ENCODE measurements at regions not wholly inside any gene's neighbourhood (a gene's known extent, or its start where the extent isn't known, plus 50 kb on each side); places are given as distances from the start of the nearest gene placed in this dataset.

DNA sequence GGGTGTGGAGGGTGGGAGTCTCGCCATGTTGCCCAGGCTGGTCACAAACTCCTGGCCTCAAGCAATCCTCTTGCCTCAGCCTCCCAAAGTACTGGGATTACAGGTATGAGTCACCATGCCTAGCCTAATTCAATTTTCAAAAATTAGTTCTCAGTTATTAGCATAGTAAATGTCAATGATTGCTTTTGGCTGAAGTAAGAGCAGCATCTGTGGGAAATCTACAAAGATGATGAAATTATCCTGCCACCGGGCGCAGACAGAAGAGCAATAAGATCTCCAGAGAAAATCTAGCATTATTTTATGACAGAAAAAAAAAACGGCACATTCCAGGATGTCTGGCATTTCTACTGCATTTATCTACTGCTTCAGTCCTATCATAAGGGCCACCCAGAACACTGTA is 97.9 kb upstream of the DAAM1 start:
- no peak for TF ChIP-seq ZNF384 (IDR thresholded peaks at IDR 0.05; ENCODE audit: borderline replicate concordance, low read depth, low read length)
- TF ChIP-seq EED (IDR thresholded peaks at IDR 0.05; ENCODE audit: low read depth): no peak
- TF ChIP-seq RFX5 (IDR thresholded peaks at IDR 0.05; ENCODE audit: low read depth, low read length): no peak
- no peak for TF ChIP-seq MLLT1 (IDR thresholded peaks at IDR 0.05)
- TF ChIP-seq, protein P1, sequence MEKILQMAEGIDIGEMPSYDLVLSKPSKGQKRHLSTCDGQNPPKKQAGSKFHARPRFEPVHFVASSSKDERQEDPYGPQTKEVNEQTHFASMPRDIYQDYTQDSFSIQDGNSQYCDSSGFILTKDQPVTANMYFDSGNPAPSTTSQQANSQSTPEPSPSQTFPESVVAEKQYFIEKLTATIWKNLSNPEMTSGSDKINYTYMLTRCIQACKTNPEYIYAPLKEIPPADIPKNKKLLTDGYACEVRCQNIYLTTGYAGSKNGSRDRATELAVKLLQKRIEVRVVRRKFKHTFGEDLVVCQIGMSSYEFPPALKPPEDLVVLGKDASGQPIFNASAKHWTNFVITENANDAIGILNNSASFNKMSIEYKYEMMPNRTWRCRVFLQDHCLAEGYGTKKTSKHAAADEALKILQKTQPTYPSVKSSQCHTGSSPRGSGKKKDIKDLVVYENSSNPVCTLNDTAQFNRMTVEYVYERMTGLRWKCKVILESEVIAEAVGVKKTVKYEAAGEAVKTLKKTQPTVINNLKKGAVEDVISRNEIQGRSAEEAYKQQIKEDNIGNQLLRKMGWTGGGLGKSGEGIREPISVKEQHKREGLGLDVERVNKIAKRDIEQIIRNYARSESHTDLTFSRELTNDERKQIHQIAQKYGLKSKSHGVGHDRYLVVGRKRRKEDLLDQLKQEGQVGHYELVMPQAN (conservative IDR thresholded peaks at IDR 0.05): no peak
- TF ChIP-seq PAX8 (IDR thresholded peaks at IDR 0.05): no peak
- no peak for TF ChIP-seq HDAC2 (IDR thresholded peaks at IDR 0.05)
- TF ChIP-seq KLF5 (IDR thresholded peaks at IDR 0.05; ENCODE audit: partially characterized antibody): no peak
- no peak for TF ChIP-seq KDM1A (IDR thresholded peaks at IDR 0.05; ENCODE audit: borderline replicate concordance)
- TF ChIP-seq POLR2AphosphoS2 (IDR thresholded peaks at IDR 0.05; ENCODE audit: low read depth, low read length): no peak
- no peak for TF ChIP-seq RAD21 (IDR thresholded peaks at IDR 0.05; ENCODE audit: insufficient read depth, low read depth, low read length)
- TF ChIP-seq KAT2A (conservative IDR thresholded peaks at IDR 0.05; ENCODE audit: control insufficient read depth, low read depth, low read length): no peak
- TF ChIP-seq NFYA (IDR thresholded peaks at IDR 0.05; ENCODE audit: borderline replicate concordance, low read depth, low read length): no peak
- TF ChIP-seq ATF7 (IDR thresholded peaks at IDR 0.05; ENCODE audit: low read depth): no peak
- no peak for TF ChIP-seq SREBF2 (IDR thresholded peaks at IDR 0.05; ENCODE audit: low read length)
- no peak for TF ChIP-seq RCOR1 (conservative IDR thresholded peaks at IDR 0.05; ENCODE audit: low read depth, low read length)
- ChIA-PET CTCF (no interaction called here), RAD21 (ENCODE audit: unreplicated experiment) (no interaction called here), POLR2A (no interaction called here), SMC1A (ENCODE audit: uncharacterized antibody, unreplicated experiment) (interaction anchor here (1.4 kb wide), 1 partner anchor 17 kb away, joined by 5 read pairs; no protein-coding TSS in a partner anchor)
- Histone ChIP-seq H3K4me2 (ENCODE audit: control insufficient read depth, insufficient read depth) (no peak overlapping the region), H3K9ac (ENCODE audit: control insufficient read depth, insufficient read depth, low read length) (no peak overlapping the region), H3K27ac (ENCODE audit: control insufficient read depth, insufficient read depth) (no peak overlapping the region), H3K4me1 (ENCODE audit: control insufficient read depth, insufficient read depth, low read length) (no peaks in the 10 kb centered on the region), H3K36me3 (ENCODE audit: control insufficient read depth in 2 of 2, insufficient read depth in 2 of 2, low read length in 1 of 2) (no peaks in the 10 kb centered on the region), H3K79me2 (ENCODE audit: control insufficient read depth, insufficient read depth, low read length) (no peaks in the 10 kb centered on the region), H2AFZ (ENCODE audit: control insufficient read depth, low read depth, low read length) (no peak overlapping the region), H3K4me3 (no peak overlapping the region), H3K9me3 (replicated peaks; ENCODE audit: control insufficient read depth, insufficient read depth, low read length) (no peaks in the 10 kb centered on the region), H4K20me1 (ENCODE audit: control insufficient read depth, insufficient read depth) (no peaks in the 10 kb centered on the region), H3K27me3 (replicated peaks in 1 of 2; ENCODE audit: control insufficient read depth in 2 of 2, insufficient read depth in 2 of 2, low read length in 1 of 2) (no peaks in the 10 kb centered on the region)
- no TSS peak for BruUV-seq (replicated peaks)
- 31% methylated on average over 4 of the region's 4 CpGs for WGBS (ENCODE audit: insufficient coverage, insufficient replicate concordance, low lambda C conversion rate, missing lambda C conversion rate)
- in situ Hi-C loops (cut with MboI) (no loop called here), intact Hi-C loops (cut with micrococcal nuclease; ENCODE audit: unreplicated experiment) (no loop called here)
- DNase-seq (ENCODE audit: low read depth, low spot score) (no peak), ATAC-seq (no peak), FAIRE-seq (no peak)

All from GM12878 (cell line).